Cerebellar cortex (tissue), 1 donor: ENCODE measurements at regions not wholly inside any gene's neighbourhood (a gene's known extent, or its start where the extent isn't known, plus 50 kb on each side); places are given as distances from the start of the nearest gene placed in this dataset.
"Not testable (repeated sequence)": the region's sequence is repeated elsewhere in the genome, so short reads cannot be mapped to it uniquely, and the experiment has no call there.

Experiments used
- DNase-seq: peaks from one replicate; pipeline ENCODE4 v3.0.0-alpha.2; 2015; ENCODE audit warnings: low spot score

GRCh38 chr12:131288765-131289695 is 335.3 kb downstream of the ADGRD1 start:
- DNase-seq, result not testable (repeated sequence)

- DNase-seq, result not testable (repeated sequence)
Measured at GRCh38 chr12:131289807-131290206, 336.1 kb downstream of the ADGRD1 start.

GRCh38 chr12:131290255-131290959 is 336.7 kb downstream of the ADGRD1 start:
- no peak for DNase-seq

- not testable (repeated sequence) for DNase-seq
Measured at GRCh38 chr12:131293071-131294015, 339.6 kb downstream of the ADGRD1 start.

GRCh38 chr12:131294716-131295115 is 341.0 kb downstream of the ADGRD1 start:
- not testable (repeated sequence) for DNase-seq

- DNase-seq, result not testable (repeated sequence)
Measured at GRCh38 chr12:131295117-131295516, 341.4 kb downstream of the ADGRD1 start.

- not testable (repeated sequence) for DNase-seq
Measured at GRCh38 chr12:131295559-131295958, 341.9 kb downstream of the ADGRD1 start.

GRCh38 chr12:131296136-131296535 is 342.4 kb downstream of the ADGRD1 start:
- DNase-seq, result not testable (repeated sequence)

GRCh38 chr12:131296651-131297050 is 342.9 kb downstream of the ADGRD1 start:
- not testable (repeated sequence) for DNase-seq

GRCh38 chr12:131298526-131299369 is 345.0 kb downstream of the ADGRD1 start:
- not testable (repeated sequence) for DNase-seq

GRCh38 chr12:131299370-131299701 is 345.6 kb downstream of the ADGRD1 start:
- not testable (repeated sequence) for DNase-seq

- not testable (repeated sequence) for DNase-seq
Measured at GRCh38 chr12:131303576-131303975, 349.9 kb downstream of the ADGRD1 start.

- DNase-seq, result not testable (repeated sequence)
Measured at GRCh38 chr12:131304642-131305041, 350.9 kb downstream of the ADGRD1 start.

- DNase-seq, result no peak
Measured at GRCh38 chr12:131309700-131310099, 356.0 kb downstream of the ADGRD1 start.

- not testable (repeated sequence) for DNase-seq
Measured at GRCh38 chr12:131310227-131310969, 356.7 kb downstream of the ADGRD1 start.

- DNase-seq, result not testable (repeated sequence)
Measured at GRCh38 chr12:131311279-131311722, 357.6 kb downstream of the ADGRD1 start.

GRCh38 chr12:131311764-131312163 is 358.1 kb downstream of the ADGRD1 start:
- no peak for DNase-seq

- not testable (repeated sequence) for DNase-seq
Measured at GRCh38 chr12:131312382-131312781, 358.7 kb downstream of the ADGRD1 start.

GRCh38 chr12:131312793-131313545 is 359.3 kb downstream of the ADGRD1 start:
- no peak for DNase-seq
